ENCODE measurements at regions not wholly inside any gene's neighbourhood (a gene's known extent, or its start where the extent isn't known, plus 50 kb on each side); places are given as distances from the start of the nearest gene placed in this dataset.

DNA sequence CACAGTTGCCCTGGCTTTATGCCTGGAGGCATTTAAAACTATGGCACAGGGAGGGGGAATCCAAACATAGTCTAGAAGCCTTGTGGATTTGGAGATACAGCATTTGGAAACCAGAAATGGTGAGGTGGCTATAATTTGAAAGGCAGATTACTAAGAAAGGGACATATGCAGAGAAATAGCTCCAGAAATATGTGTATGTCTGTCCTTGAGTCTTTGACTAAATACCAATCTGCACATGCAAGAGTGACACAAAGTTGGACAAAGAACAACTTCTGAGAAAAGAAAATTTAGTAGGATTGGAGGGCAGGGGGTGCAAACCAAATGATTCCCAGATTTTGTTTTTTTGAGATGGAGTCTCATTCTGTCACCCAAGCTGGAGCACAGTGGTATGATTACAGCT lies 229.6 kb downstream of the TMEM26 start:
- TF ChIP-seq NFE2L2 (IDR thresholded peaks at IDR 0.05; ENCODE audit: low read depth, low read length) (no peak), MAFK (IDR thresholded peaks at IDR 0.05; ENCODE audit: low read depth, low read length) (no peak), FOS (IDR thresholded peaks at IDR 0.05; ENCODE audit: low read depth, low read length) (no peak), CHD1 (IDR thresholded peaks at IDR 0.05; ENCODE audit: low read depth, low read length) (no peak), CEBPB (IDR thresholded peaks at IDR 0.05; ENCODE audit: low read depth, low read length) (no peak)
- TF ChIP-seq, protein P1, sequence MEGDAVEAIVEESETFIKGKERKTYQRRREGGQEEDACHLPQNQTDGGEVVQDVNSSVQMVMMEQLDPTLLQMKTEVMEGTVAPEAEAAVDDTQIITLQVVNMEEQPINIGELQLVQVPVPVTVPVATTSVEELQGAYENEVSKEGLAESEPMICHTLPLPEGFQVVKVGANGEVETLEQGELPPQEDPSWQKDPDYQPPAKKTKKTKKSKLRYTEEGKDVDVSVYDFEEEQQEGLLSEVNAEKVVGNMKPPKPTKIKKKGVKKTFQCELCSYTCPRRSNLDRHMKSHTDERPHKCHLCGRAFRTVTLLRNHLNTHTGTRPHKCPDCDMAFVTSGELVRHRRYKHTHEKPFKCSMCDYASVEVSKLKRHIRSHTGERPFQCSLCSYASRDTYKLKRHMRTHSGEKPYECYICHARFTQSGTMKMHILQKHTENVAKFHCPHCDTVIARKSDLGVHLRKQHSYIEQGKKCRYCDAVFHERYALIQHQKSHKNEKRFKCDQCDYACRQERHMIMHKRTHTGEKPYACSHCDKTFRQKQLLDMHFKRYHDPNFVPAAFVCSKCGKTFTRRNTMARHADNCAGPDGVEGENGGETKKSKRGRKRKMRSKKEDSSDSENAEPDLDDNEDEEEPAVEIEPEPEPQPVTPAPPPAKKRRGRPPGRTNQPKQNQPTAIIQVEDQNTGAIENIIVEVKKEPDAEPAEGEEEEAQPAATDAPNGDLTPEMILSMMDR (conservative IDR thresholded peaks at IDR 0.05; ENCODE audit: low read depth, low read length), result no peak

More for the DNA sequence above, 229.6 kb downstream of the TMEM26 start:
- no peak overlapping the region for H4K5ac ChIP-seq (ENCODE audit: low read depth, low read length)
- H3K56ac ChIP-seq (ENCODE audit: extremely low read depth, insufficient read depth, low read length), result no peak overlapping the region
- H3K18ac ChIP-seq (ENCODE audit: low read depth, low read length), result no peak overlapping the region
- no peak overlapping the region for H3K4ac ChIP-seq (ENCODE audit: low read depth, low read length)
- H2AFZ ChIP-seq (replicated peaks; ENCODE audit: low read length, poor library complexity), result no peak overlapping the region
- H2BK20ac ChIP-seq (ENCODE audit: low read depth, low read length), result no peak overlapping the region
- H2AK5ac ChIP-seq (ENCODE audit: low read depth, low read length), result no peak overlapping the region
- H3K14ac ChIP-seq (replicated peaks; ENCODE audit: low read depth, low read length), result no peak overlapping the region
- no peaks in the 10 kb centered on the region for H3K9me1 ChIP-seq (ENCODE audit: insufficient read depth, low read length)
- no peak overlapping the region for H3K27ac ChIP-seq (ENCODE audit: insufficient read depth, low read length)
- H3K27me3 ChIP-seq (ENCODE audit: control insufficient read depth, insufficient read depth, low read length), result no peaks in the 10 kb centered on the region
- no peak overlapping the region for H4K8ac ChIP-seq (ENCODE audit: low read depth in 2 of 2, low read length in 2 of 2)
- no peaks in the 10 kb centered on the region for H4K20me1 ChIP-seq (ENCODE audit: insufficient read depth, low read length)
- no peaks in the 10 kb centered on the region for H3K79me1 ChIP-seq (ENCODE audit: low read depth in 1 of 2, low read length in 2 of 2)
- intact Hi-C loops (cut with micrococcal nuclease), result loop anchor here (10.0 kb wide), 1 partner anchor 131 kb away; no protein-coding TSS in a partner anchor
- ChIA-PET POLR2A (ENCODE audit: unreplicated experiment) (no interaction called here), CTCF (no interaction called here)
- DNase-seq (no peak), ATAC-seq (ENCODE audit: low read depth) (no peak)
- no peak overlapping the region for H3K9ac ChIP-seq (ENCODE audit: low read depth, low read length)
- no peak overlapping the region for H2BK120ac ChIP-seq (ENCODE audit: low read depth, low read length)
- no peaks in the 10 kb centered on the region for H3K4me1 ChIP-seq (ENCODE audit: control insufficient read depth, insufficient read depth, low read length)
- H2BK15ac ChIP-seq (ENCODE audit: low read depth, low read length), result no peak overlapping the region
- no peak overlapping the region for H3K4me3 ChIP-seq (ENCODE audit: insufficient read depth, low read depth, low read length)
- H2AK9ac ChIP-seq (replicated peaks; ENCODE audit: low read depth, low read length, poor library complexity), result no peak overlapping the region
- H2BK5ac ChIP-seq (ENCODE audit: low read depth, low read length, poor library complexity, severe bottlenecking), result no peak overlapping the region
- dilution Hi-C loops (cut with HindIII; ENCODE audit: low sequenced_read_pairs, unreplicated experiment), result no loop called here
- no peak overlapping the region for H3K4me2 ChIP-seq (ENCODE audit: low read depth, low read length)
- H3K9me3 ChIP-seq (ENCODE audit: control insufficient read depth, insufficient read depth, low read length), result peaks cover 5% of the 10 kb centered on the region
- no peak overlapping the region for H3K23ac ChIP-seq (ENCODE audit: low read depth, low read length)
- in situ Hi-C loops (cut with MboI; ENCODE audit: low sequenced_read_pairs), result no loop called here
- BruUV-seq (replicated peaks), result no TSS peak
- no peak overlapping the region for H4K91ac ChIP-seq (ENCODE audit: insufficient read depth, low read depth, low read length)
- no peaks in the 10 kb centered on the region for H3K36me3 ChIP-seq (ENCODE audit: control insufficient read depth, insufficient read depth, low read length)
